Thyroid gland (tissue), 4 donors: ENCODE measurements at regions not wholly inside any gene's neighbourhood (a gene's known extent, or its start where the extent isn't known, plus 50 kb on each side); places are given as distances from the start of the nearest gene placed in this dataset.

Source experiments
- DNase-seq, 2 donors: peaks; one replicate each; pipeline ENCODE4 v3.0.0-alpha.2; 2019
- H3K27ac ChIP-seq, 3 donors: fragments of 200-600 bp; sonication (generic); 1 replicate in 2 of 3; 2 replicates in 1 of 3; pipeline ENCODE4 v1.5.1; 2016 to 2019; ENCODE audit warnings: mild to moderate bottlenecking in 1 of 3, moderate library complexity in 1 of 3
- H3K27me3 ChIP-seq: fragments of 200-600 bp; sonication (generic); one replicate; pipeline ENCODE4 v1.5.1; 2019
- H3K36me3 ChIP-seq, 2 donors: fragments of 200-600 bp; sonication (generic); one replicate each; pipeline ENCODE4 v1.5.1; 2016 to 2019
- H3K4me1 ChIP-seq, 2 donors: fragments of 200-600 bp; sonication (generic); one replicate each; pipeline ENCODE4 v1.5.1; 2017 to 2019
- H3K4me3 ChIP-seq, 3 donors: fragments of 200-600 bp; sonication (generic); replicated peaks in 1 of 3; 1 replicate in 2 of 3; 2 replicates in 1 of 3; pipeline ENCODE4 v1.5.1; 2016; ENCODE audit warnings: mild to moderate bottlenecking in 1 of 3
- H3K9me3 ChIP-seq: fragments of 200-600 bp; sonication (generic); one replicate; pipeline ENCODE4 v1.5.1; 2017
- POLR2A ChIP-seq, 2 donors: fragments of 450-650 bp; IDR thresholded peaks; one replicate each; pipeline ENCODE4 v1.6.1; 2017; ENCODE audit warnings: antibody characterized with exemption in 2 of 2, mild to moderate bottlenecking in 2 of 2, moderate library complexity in 1 of 2
- WGBS, 2 donors: methylation state at CpG; one replicate each; pipeline ENCODE4 v1.1.5; 2017; 5-methylcytosine and 5-hydroxymethylcytosine counted together
- intact Hi-C: fragments of 100-400 bp; cut with DNase I; formaldehyde crosslinking; loops from one replicate; pipeline ENCODE4 v1.15.1; 2023
- TF ChIP-seq, protein P1 (sequence below), 6 experiments: fragments of 200-600 bp in 3 of 6; fragments of 450-650 bp in 3 of 6; sonication (generic) in 3 of 6; IDR thresholded peaks; one replicate each; pipeline ENCODE4 v1.5.1; 2016 to 2019; ENCODE audit warnings: antibody characterized with exemption in 6 of 6, mild to moderate bottlenecking in 2 of 6, inconsistent platforms in 1 of 6, moderate library complexity in 1 of 6

DNA sequence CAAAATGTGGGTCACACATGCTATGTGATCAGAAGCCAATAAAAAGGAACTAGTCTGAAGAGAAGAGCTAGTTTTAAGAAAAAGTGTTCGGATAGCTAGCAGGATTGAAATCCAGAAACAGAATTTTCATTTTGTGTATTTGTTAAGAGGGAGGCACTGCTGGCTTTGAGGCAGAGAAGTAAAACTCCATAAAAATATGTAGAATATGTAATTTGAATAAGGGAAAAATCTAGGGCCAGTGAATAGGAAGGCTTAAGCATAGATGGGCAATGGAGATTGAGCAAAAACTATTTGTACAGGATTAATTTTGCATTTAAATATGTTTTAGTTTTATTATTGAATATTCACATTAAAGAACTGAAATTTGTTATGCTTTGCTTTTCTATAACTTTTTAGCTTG lies 399.9 kb upstream of the PITX2 start:
- no peaks in the 10 kb centered on the region for H3K4me1 ChIP-seq
- H3K4me3 ChIP-seq, result no peak overlapping the region
- DNase-seq, result no peak
- intact Hi-C loops, result no loop called here
- 92 to 94% methylated on average over 1 of the region's 1 CpG for WGBS, 2 donors
- no peak overlapping the region for H3K27ac ChIP-seq
- TF ChIP-seq POLR2A (IDR thresholded peaks at IDR 0.05), result no peak
- TF ChIP-seq, protein P1, sequence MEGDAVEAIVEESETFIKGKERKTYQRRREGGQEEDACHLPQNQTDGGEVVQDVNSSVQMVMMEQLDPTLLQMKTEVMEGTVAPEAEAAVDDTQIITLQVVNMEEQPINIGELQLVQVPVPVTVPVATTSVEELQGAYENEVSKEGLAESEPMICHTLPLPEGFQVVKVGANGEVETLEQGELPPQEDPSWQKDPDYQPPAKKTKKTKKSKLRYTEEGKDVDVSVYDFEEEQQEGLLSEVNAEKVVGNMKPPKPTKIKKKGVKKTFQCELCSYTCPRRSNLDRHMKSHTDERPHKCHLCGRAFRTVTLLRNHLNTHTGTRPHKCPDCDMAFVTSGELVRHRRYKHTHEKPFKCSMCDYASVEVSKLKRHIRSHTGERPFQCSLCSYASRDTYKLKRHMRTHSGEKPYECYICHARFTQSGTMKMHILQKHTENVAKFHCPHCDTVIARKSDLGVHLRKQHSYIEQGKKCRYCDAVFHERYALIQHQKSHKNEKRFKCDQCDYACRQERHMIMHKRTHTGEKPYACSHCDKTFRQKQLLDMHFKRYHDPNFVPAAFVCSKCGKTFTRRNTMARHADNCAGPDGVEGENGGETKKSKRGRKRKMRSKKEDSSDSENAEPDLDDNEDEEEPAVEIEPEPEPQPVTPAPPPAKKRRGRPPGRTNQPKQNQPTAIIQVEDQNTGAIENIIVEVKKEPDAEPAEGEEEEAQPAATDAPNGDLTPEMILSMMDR (IDR thresholded peaks at IDR 0.05), result no peak
- H3K9me3 ChIP-seq, result no peaks in the 10 kb centered on the region
- H3K36me3 ChIP-seq, result no peaks in the 10 kb centered on the region
- no peaks in the 10 kb centered on the region for H3K27me3 ChIP-seq

DNA sequence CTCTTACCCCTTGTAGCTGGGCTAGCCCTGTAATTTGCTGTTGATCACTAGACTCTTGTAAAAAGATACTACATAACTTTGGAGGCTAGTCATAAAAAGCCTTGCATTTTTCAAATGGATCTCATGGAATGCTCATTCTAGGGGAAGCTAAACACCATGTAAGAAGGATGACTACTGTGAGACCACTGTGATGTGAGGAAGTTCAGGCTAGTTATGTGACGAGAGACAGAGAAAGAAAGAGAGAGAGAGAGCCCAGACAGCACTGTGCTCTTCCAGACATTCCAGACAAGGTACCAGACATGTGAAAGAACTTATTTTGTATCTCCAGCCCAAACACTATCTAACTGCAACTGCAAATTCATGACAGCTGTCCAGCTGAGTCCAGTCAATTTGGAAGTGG lies 404.6 kb upstream of the PITX2 start:
- H3K4me1 ChIP-seq, result no peaks in the 10 kb centered on the region
- H3K27me3 ChIP-seq, result no peaks in the 10 kb centered on the region
- no peak overlapping the region for H3K27ac ChIP-seq
- H3K9me3 ChIP-seq, result no peaks in the 10 kb centered on the region
- TF ChIP-seq POLR2A (IDR thresholded peaks at IDR 0.05), result no peak
- TF ChIP-seq, protein P1 (IDR thresholded peaks at IDR 0.05), result no peak
- H3K4me3 ChIP-seq, result no peak overlapping the region
- no peak for DNase-seq
- intact Hi-C loops, result no loop called here
- 55 to 59% methylated on average over 1 of the region's 1 CpG for WGBS, 2 donors
- no peaks in the 10 kb centered on the region for H3K36me3 ChIP-seq

DNA sequence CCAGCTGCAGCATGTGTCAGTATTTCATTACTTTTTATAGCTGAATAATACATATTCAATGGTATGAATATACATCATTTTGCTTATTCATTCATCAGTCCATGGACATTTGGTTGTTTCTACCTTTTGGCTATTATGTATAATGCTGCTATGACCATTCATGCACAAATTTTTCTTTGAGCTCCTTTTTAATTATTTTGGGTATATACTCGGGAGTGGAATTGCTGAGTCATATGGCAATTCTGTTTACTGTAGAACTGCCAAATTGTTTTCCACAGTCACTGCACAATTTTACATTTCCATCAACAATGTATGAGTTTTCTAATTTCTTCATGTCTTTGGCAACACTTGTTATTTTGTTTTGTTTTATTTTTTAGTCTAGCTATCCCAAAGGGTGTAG lies 405.9 kb upstream of the PITX2 start:
- no peaks in the 10 kb centered on the region for H3K27me3 ChIP-seq
- H3K4me3 ChIP-seq, result no peak overlapping the region
- intact Hi-C loops, result no loop called here
- H3K4me1 ChIP-seq, result no peaks in the 10 kb centered on the region
- H3K27ac ChIP-seq, result no peak overlapping the region
- DNase-seq, result no peak
- no peaks in the 10 kb centered on the region for H3K36me3 ChIP-seq
- TF ChIP-seq, protein P1 (IDR thresholded peaks at IDR 0.05), result no peak
- TF ChIP-seq POLR2A (IDR thresholded peaks at IDR 0.05), result no peak
- 84 to 89% methylated on average over 1 of the region's 1 CpG for WGBS, 2 donors
- H3K9me3 ChIP-seq, result no peaks in the 10 kb centered on the region

DNA sequence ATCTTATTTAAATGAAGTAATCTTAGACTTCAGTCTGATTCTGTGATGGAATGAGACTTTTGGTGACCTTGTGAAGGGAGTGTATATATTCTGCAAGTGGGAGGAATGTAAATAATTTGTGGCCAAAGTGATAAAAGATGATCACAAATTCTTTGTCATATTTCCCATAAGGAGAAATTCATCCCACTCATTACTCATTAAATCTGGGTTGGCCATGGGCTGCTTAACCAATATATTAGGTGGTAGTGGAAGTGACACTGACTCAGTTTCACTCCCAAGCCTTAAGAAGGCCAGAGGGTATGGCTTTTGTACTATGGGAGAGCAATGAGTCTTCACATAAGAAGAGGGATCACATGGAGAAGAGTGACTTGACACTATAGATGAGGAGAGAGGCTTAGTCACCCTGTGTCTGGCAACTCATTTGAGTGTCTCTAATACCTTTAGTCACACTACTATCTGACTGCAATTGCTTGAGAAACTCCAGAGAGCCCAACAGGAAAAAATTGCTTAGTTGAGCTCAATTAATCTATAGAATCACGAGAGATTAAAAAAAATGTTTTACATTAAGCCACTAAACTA lies 408.2 kb upstream of the PITX2 start:
- no peak for DNase-seq
- H3K4me3 ChIP-seq, result no peak overlapping the region
- 59 to 69% methylated on average over 1 of the region's 1 CpG for WGBS, 2 donors
- no peaks in the 10 kb centered on the region for H3K4me1 ChIP-seq
- no peaks in the 10 kb centered on the region for H3K9me3 ChIP-seq
- no peak for TF ChIP-seq POLR2A (IDR thresholded peaks at IDR 0.05)
- TF ChIP-seq, protein P1 (IDR thresholded peaks at IDR 0.05), result no peak
- H3K36me3 ChIP-seq, result no peaks in the 10 kb centered on the region
- H3K27ac ChIP-seq, result no peak overlapping the region
- intact Hi-C loops, result no loop called here
- no peaks in the 10 kb centered on the region for H3K27me3 ChIP-seq

DNA sequence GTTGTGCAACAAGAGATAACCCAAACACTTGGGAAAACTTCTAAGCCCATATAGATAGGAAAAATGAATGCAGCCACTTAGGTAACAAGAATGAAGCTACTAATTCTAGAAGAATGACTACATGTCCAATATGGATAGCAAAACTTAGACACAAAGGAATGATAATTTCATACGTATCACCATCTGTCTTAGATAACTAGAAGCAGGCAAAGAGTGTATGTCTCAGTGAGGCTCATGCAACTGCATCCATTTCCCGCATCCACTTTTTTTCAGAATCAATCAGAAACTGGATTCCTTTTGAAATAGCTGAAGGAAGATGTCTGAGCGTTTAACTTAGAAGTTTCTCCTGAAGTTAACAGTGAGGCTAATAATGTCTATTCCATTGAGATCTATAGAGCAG lies 408.7 kb upstream of the PITX2 start:
- H3K4me3 ChIP-seq, result no peak overlapping the region
- TF ChIP-seq, protein P1 (IDR thresholded peaks at IDR 0.05), result no peak
- TF ChIP-seq POLR2A (IDR thresholded peaks at IDR 0.05), result no peak

More for the DNA sequence above, 408.7 kb upstream of the PITX2 start:
- DNase-seq, result no peak
- no peaks in the 10 kb centered on the region for H3K27me3 ChIP-seq
- H3K9me3 ChIP-seq, result no peaks in the 10 kb centered on the region
- intact Hi-C loops, result no loop called here
- 91 to 95% methylated on average over 3 of the region's 3 CpGs for WGBS, 2 donors
- H3K27ac ChIP-seq, result no peak overlapping the region
- no peaks in the 10 kb centered on the region for H3K4me1 ChIP-seq
- H3K36me3 ChIP-seq, result no peaks in the 10 kb centered on the region
